ENCODE measurements at regions not wholly inside any gene's neighbourhood (a gene's known extent, or its start where the extent isn't known, plus 50 kb on each side); places are given as distances from the start of the nearest gene placed in this dataset.

GRCh38 chr4:124181039-124181438, 531.5 kb downstream of the ANKRD50 start:
- no peaks in the 10 kb centered on the region for H3K9me2 ChIP-seq (replicated peaks; ENCODE audit: control insufficient read depth, low read length)
- no peaks in the 10 kb centered on the region for H3K36me3 ChIP-seq (ENCODE audit: control insufficient read depth, low read length)
- no peak for TF ChIP-seq EZH2phosphoT487 (IDR thresholded peaks at IDR 0.05; ENCODE audit: borderline replicate concordance, low read length)
- TF ChIP-seq CTCF (IDR thresholded peaks at IDR 0.05; ENCODE audit: low read depth, low read length, poor library complexity, severe bottlenecking): no peak
- H3K9me3 ChIP-seq (ENCODE audit: control insufficient read depth, insufficient read depth, low read length): no peaks in the 10 kb centered on the region
- H3K4me2 ChIP-seq (ENCODE audit: low read length): no peak overlapping the region
- H3K4me1 ChIP-seq (ENCODE audit: control insufficient read depth, low read length): no peaks in the 10 kb centered on the region
- H4K20me1 ChIP-seq (ENCODE audit: control insufficient read depth, insufficient read depth, low read depth, low read length): no peaks in the 10 kb centered on the region
- no peaks in the 10 kb centered on the region for H3F3A ChIP-seq (ENCODE audit: control insufficient read depth, insufficient read depth)
- no peak overlapping the region for H3K27ac ChIP-seq (ENCODE audit: low read depth, low read length)
- H3K79me2 ChIP-seq (ENCODE audit: control insufficient read depth, low read length): no peaks in the 10 kb centered on the region
- H3K27me3 ChIP-seq (ENCODE audit: control insufficient read depth, low read length): no peaks in the 10 kb centered on the region
- H3K4me3 ChIP-seq (ENCODE audit: low read length): no peak overlapping the region

DNA sequence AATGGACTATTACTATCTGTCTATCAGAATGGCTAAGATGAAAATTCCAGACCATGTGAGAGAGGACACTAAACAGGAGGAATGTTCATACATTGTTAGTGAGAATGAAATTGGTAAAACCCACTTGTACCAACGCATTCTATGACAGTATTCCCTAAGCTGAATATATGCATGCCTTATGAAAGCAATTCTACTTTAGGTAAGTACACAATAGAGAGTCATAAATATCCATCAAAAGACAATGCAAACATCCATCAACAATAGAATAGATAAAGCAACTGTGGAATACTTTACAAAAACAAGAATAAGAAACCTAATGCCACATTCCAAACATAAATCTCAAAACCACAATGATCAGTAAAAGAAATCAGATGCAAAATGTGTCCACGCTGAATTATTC, 529.3 kb downstream of the ANKRD50 start:
- H3K27me3 ChIP-seq (ENCODE audit: control insufficient read depth, low read length): no peaks in the 10 kb centered on the region
- H3K4me3 ChIP-seq (ENCODE audit: low read length): no peak overlapping the region
- no peak overlapping the region for H3K27ac ChIP-seq (ENCODE audit: low read depth, low read length)
- TF ChIP-seq CTCF (IDR thresholded peaks at IDR 0.05; ENCODE audit: low read depth, low read length, poor library complexity, severe bottlenecking) (no peak), EZH2phosphoT487 (IDR thresholded peaks at IDR 0.05; ENCODE audit: borderline replicate concordance, low read length) (no peak)
- H3K4me2 ChIP-seq (ENCODE audit: low read length): no peak overlapping the region
- no peaks in the 10 kb centered on the region for H3K9me2 ChIP-seq (replicated peaks; ENCODE audit: control insufficient read depth, low read length)
- no peaks in the 10 kb centered on the region for H3K36me3 ChIP-seq (ENCODE audit: control insufficient read depth, low read length)
- H4K20me1 ChIP-seq (ENCODE audit: control insufficient read depth, insufficient read depth, low read depth, low read length): no peaks in the 10 kb centered on the region
- H3K4me1 ChIP-seq (ENCODE audit: control insufficient read depth, low read length): no peaks in the 10 kb centered on the region
- H3K9me3 ChIP-seq (ENCODE audit: control insufficient read depth, insufficient read depth, low read length): no peaks in the 10 kb centered on the region
- no peaks in the 10 kb centered on the region for H3F3A ChIP-seq (ENCODE audit: control insufficient read depth, insufficient read depth)
- H3K79me2 ChIP-seq (ENCODE audit: control insufficient read depth, low read length): no peaks in the 10 kb centered on the region

GRCh38 chr4:124183926-124184325, 528.6 kb downstream of the ANKRD50 start:
- no peaks in the 10 kb centered on the region for H3F3A ChIP-seq (ENCODE audit: control insufficient read depth, insufficient read depth)
- H3K27me3 ChIP-seq (ENCODE audit: control insufficient read depth, low read length): no peaks in the 10 kb centered on the region
- no peaks in the 10 kb centered on the region for H3K9me3 ChIP-seq (ENCODE audit: control insufficient read depth, insufficient read depth, low read length)
- H3K4me3 ChIP-seq (ENCODE audit: low read length): no peak overlapping the region
- TF ChIP-seq CTCF (IDR thresholded peaks at IDR 0.05; ENCODE audit: low read depth, low read length, poor library complexity, severe bottlenecking): no peak
- no peak for TF ChIP-seq EZH2phosphoT487 (IDR thresholded peaks at IDR 0.05; ENCODE audit: borderline replicate concordance, low read length)
- H3K27ac ChIP-seq (ENCODE audit: low read depth, low read length): no peak overlapping the region
- no peak overlapping the region for H3K4me2 ChIP-seq (ENCODE audit: low read length)
- H4K20me1 ChIP-seq (ENCODE audit: control insufficient read depth, insufficient read depth, low read depth, low read length): no peaks in the 10 kb centered on the region
- H3K79me2 ChIP-seq (ENCODE audit: control insufficient read depth, low read length): no peaks in the 10 kb centered on the region
- H3K9me2 ChIP-seq (replicated peaks; ENCODE audit: control insufficient read depth, low read length): no peaks in the 10 kb centered on the region
- no peaks in the 10 kb centered on the region for H3K36me3 ChIP-seq (ENCODE audit: control insufficient read depth, low read length)
- H3K4me1 ChIP-seq (ENCODE audit: control insufficient read depth, low read length): no peaks in the 10 kb centered on the region

DNA sequence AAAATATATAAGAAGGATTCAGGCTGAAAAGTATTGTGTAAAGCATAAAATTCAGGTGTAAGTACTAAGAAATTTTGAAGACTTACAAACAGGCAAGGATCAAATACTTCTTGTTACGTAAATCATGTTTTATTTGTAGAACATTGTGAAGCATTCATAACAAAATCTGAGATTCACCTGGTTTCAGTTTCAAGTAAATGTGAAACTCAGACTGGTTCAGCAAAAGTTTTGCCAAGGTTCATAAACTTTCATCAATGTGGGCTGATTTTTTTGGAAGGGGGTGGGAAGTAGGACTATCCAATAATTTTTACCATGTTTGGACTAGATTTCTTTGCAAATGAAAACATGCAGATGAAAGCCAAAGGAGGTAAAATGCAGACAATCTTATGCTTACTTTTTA, 527.7 kb downstream of the ANKRD50 start:
- no peaks in the 10 kb centered on the region for H3K4me1 ChIP-seq (ENCODE audit: control insufficient read depth, low read length)
- no peaks in the 10 kb centered on the region for H3K9me3 ChIP-seq (ENCODE audit: control insufficient read depth, insufficient read depth, low read length)
- no peak overlapping the region for H3K27ac ChIP-seq (ENCODE audit: low read depth, low read length)
- H3K4me3 ChIP-seq (ENCODE audit: low read length): no peak overlapping the region
- TF ChIP-seq EZH2phosphoT487 (IDR thresholded peaks at IDR 0.05; ENCODE audit: borderline replicate concordance, low read length): no peak
- TF ChIP-seq CTCF (IDR thresholded peaks at IDR 0.05; ENCODE audit: low read depth, low read length, poor library complexity, severe bottlenecking): no peak
- H3K4me2 ChIP-seq (ENCODE audit: low read length): no peak overlapping the region
- no peaks in the 10 kb centered on the region for H3K79me2 ChIP-seq (ENCODE audit: control insufficient read depth, low read length)
- H3K36me3 ChIP-seq (ENCODE audit: control insufficient read depth, low read length): no peaks in the 10 kb centered on the region
- no peaks in the 10 kb centered on the region for H3K9me2 ChIP-seq (replicated peaks; ENCODE audit: control insufficient read depth, low read length)
- H3F3A ChIP-seq (ENCODE audit: control insufficient read depth, insufficient read depth): no peaks in the 10 kb centered on the region
- H3K27me3 ChIP-seq (ENCODE audit: control insufficient read depth, low read length): no peaks in the 10 kb centered on the region
- no peaks in the 10 kb centered on the region for H4K20me1 ChIP-seq (ENCODE audit: control insufficient read depth, insufficient read depth, low read depth, low read length)

All from DOHH2 (cell line).